IPS-18a (cell line): ENCODE measurements at regions not wholly inside any gene's neighbourhood (a gene's known extent, or its start where the extent isn't known, plus 50 kb on each side); places are given as distances from the start of the nearest gene placed in this dataset.

Source experiments
- H3K27ac ChIP-seq: one replicate; pipeline ENCODE4 v1.5.1; 2013; ENCODE audit warnings: low read length
- H3K27me3 ChIP-seq: one replicate; pipeline ENCODE4 v1.6.1; 2013; ENCODE audit warnings: mild to moderate bottlenecking, low read length; ENCODE audit not compliant: control insufficient read depth, insufficient read depth
- H3K36me3 ChIP-seq: one replicate; pipeline ENCODE4 v1.6.1; 2013; ENCODE audit warnings: low read depth, low read length; ENCODE audit not compliant: control insufficient read depth
- H3K4me1 ChIP-seq: one replicate; pipeline ENCODE4 v1.6.1; 2013; ENCODE audit warnings: low read depth, low read length; ENCODE audit not compliant: control insufficient read depth
- H3K4me3 ChIP-seq: one replicate; pipeline ENCODE4 v1.5.1; 2013; ENCODE audit warnings: low read length
- H3K9ac ChIP-seq: one replicate; pipeline ENCODE4 v1.6.1; 2013; ENCODE audit warnings: mild to moderate bottlenecking, low read length, moderate library complexity
- H3K9me3 ChIP-seq: one replicate; pipeline ENCODE4 v1.6.1; 2013; ENCODE audit warnings: low read depth, low read length; ENCODE audit not compliant: control insufficient read depth

DNA sequence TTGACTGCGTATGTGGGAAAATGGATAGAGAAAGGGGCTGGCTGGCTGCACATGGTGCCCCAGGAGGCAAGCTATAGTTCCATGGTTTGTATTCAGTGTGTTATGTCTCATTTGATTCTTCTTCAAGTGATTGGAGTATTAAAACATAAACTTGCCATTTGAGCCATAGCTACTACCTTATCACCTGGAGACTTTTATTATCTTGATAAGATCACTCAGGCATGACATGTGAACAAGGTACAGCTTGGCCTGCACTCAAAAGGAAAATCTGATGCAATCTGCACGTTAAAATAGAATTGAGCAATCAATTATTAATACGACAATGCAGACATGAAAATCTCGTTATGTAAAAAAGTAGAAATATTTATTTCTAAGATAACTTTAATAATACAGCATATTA, 116.9 kb downstream of the RND3 start:
- Histone ChIP-seq H3K27ac (no peak overlapping the region), H3K36me3 (no peaks in the 10 kb centered on the region), H3K9me3 (no peaks in the 10 kb centered on the region), H3K4me1 (peaks cover 4% of the 10 kb centered on the region), H3K9ac (no peak overlapping the region), H3K27me3 (no peaks in the 10 kb centered on the region), H3K4me3 (no peak overlapping the region)

- H3K27ac ChIP-seq, result no peak overlapping the region
- H3K4me1 ChIP-seq, result peaks cover 4% of the 10 kb centered on the region
- no peak overlapping the region for H3K9ac ChIP-seq
- no peaks in the 10 kb centered on the region for H3K36me3 ChIP-seq
- no peaks in the 10 kb centered on the region for H3K27me3 ChIP-seq
- no peaks in the 10 kb centered on the region for H3K9me3 ChIP-seq
- H3K4me3 ChIP-seq, result no peak overlapping the region
These were observed 117.6 kb downstream of the RND3 start for GRCh38 chr2:150369862-150370261.

DNA sequence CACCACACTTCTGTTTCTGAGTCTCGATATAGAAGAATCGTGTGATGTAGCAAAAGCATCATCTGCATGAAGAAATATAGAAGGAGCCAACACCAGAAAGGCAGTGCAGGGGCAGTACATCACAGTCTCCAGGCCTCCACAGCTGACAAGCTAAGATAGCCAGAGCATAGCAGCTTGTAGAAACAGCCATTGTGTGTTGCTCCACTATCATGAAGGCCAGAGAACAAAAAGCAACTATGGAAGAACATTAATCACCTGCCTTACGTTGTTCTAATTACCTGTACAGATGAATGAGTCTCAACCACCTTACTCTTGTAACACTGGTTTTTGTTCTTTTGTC, 129.0 kb downstream of the RND3 start:
- Histone ChIP-seq H3K36me3 (no peaks in the 10 kb centered on the region), H3K9me3 (no peaks in the 10 kb centered on the region), H3K4me1 (no peaks in the 10 kb centered on the region), H3K27me3 (no peaks in the 10 kb centered on the region), H3K27ac (no peak overlapping the region), H3K9ac (no peak overlapping the region), H3K4me3 (no peak overlapping the region)

GRCh38 chr2:150357770-150358467, 129.5 kb downstream of the RND3 start:
- Histone ChIP-seq H3K9ac (no peak overlapping the region), H3K4me3 (no peak overlapping the region), H3K4me1 (no peaks in the 10 kb centered on the region)

GRCh38 chr2:150355440-150355839, 132.0 kb downstream of the RND3 start:
- Histone ChIP-seq H3K27me3 (no peaks in the 10 kb centered on the region), H3K9ac (no peak overlapping the region), H3K4me3 (no peak overlapping the region), H3K36me3 (no peaks in the 10 kb centered on the region), H3K9me3 (no peaks in the 10 kb centered on the region), H3K4me1 (no peaks in the 10 kb centered on the region), H3K27ac (no peak overlapping the region)

More at GRCh38 chr2:150357770-150358467, 129.5 kb downstream of the RND3 start:
- no peaks in the 10 kb centered on the region for H3K27me3 ChIP-seq
- no peaks in the 10 kb centered on the region for H3K36me3 ChIP-seq
- no peaks in the 10 kb centered on the region for H3K9me3 ChIP-seq
- no peak overlapping the region for H3K27ac ChIP-seq

DNA sequence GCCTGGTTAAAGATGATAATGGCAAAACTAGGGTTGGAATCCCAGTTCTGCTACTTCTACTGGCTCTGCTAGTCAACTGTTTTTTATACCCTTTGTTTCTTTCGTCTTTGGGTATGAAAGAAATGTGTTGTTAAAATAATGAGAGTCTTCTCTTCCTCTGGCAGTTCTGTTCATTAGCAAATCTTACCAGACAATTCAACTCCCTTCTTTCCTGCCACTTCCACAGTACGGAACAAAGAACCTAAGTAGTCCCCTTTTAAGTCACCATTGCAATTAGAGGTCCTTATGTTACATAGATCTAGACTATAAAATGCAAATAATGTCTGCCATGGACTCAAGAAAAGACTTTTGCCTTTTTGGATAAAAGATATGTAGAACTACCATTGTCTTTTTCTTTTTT, 134.1 kb downstream of the RND3 start:
- Histone ChIP-seq H3K36me3 (no peaks in the 10 kb centered on the region), H3K9ac (no peak overlapping the region), H3K9me3 (no peaks in the 10 kb centered on the region), H3K27me3 (no peaks in the 10 kb centered on the region), H3K4me3 (no peak overlapping the region), H3K4me1 (no peaks in the 10 kb centered on the region), H3K27ac (no peak overlapping the region)

DNA sequence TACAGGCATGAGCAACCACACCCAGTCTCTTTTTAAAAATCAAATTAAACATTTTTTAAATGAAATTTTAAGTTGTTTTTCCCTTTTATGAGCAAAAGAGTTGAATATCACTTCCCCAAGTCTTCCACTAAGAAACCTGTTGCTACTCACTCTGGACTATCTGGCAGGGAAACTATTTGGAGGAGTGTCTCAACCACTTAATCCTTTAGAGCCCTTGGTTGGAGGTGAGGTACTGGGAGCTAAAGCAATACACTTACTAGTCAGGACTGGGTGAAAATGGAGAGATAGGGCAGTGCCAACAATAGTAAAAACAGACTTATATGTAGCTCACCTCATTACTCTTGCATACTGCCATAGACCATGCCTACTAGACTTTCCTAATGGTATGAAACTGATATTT, 135.5 kb downstream of the RND3 start:
- H3K36me3 ChIP-seq, result no peaks in the 10 kb centered on the region
- H3K9ac ChIP-seq, result no peak overlapping the region
- H3K27ac ChIP-seq, result no peak overlapping the region
- no peaks in the 10 kb centered on the region for H3K27me3 ChIP-seq
- no peak overlapping the region for H3K4me3 ChIP-seq
- H3K4me1 ChIP-seq, result no peaks in the 10 kb centered on the region
- H3K9me3 ChIP-seq, result no peaks in the 10 kb centered on the region

- no peak overlapping the region for H3K27ac ChIP-seq
- no peaks in the 10 kb centered on the region for H3K4me1 ChIP-seq
- no peaks in the 10 kb centered on the region for H3K27me3 ChIP-seq
- no peaks in the 10 kb centered on the region for H3K36me3 ChIP-seq
- no peak overlapping the region for H3K4me3 ChIP-seq
- H3K9ac ChIP-seq, result no peak overlapping the region
- no peaks in the 10 kb centered on the region for H3K9me3 ChIP-seq
These were observed 137.0 kb downstream of the RND3 start for GRCh38 chr2:150350500-150350899.

- no peak overlapping the region for H3K9ac ChIP-seq
- H3K4me1 ChIP-seq, result no peaks in the 10 kb centered on the region
- no peaks in the 10 kb centered on the region for H3K27me3 ChIP-seq
- no peak overlapping the region for H3K4me3 ChIP-seq
- H3K9me3 ChIP-seq, result no peaks in the 10 kb centered on the region
- H3K36me3 ChIP-seq, result no peaks in the 10 kb centered on the region
- no peak overlapping the region for H3K27ac ChIP-seq
These were observed 140.7 kb downstream of the RND3 start for GRCh38 chr2:150346806-150347205.

- no peaks in the 10 kb centered on the region for H3K9me3 ChIP-seq
- H3K36me3 ChIP-seq, result no peaks in the 10 kb centered on the region
- no peaks in the 10 kb centered on the region for H3K4me1 ChIP-seq
- no peaks in the 10 kb centered on the region for H3K27me3 ChIP-seq
- no peak overlapping the region for H3K9ac ChIP-seq
- no peak overlapping the region for H3K27ac ChIP-seq
- no peak overlapping the region for H3K4me3 ChIP-seq
These were observed 145.3 kb downstream of the RND3 start for GRCh38 chr2:150341982-150342680.

- no peaks in the 10 kb centered on the region for H3K27me3 ChIP-seq
- no peaks in the 10 kb centered on the region for H3K36me3 ChIP-seq
- no peaks in the 10 kb centered on the region for H3K9me3 ChIP-seq
- H3K9ac ChIP-seq, result no peak overlapping the region
- H3K4me1 ChIP-seq, result no peaks in the 10 kb centered on the region
- H3K4me3 ChIP-seq, result no peak overlapping the region
- no peak overlapping the region for H3K27ac ChIP-seq
These were observed 147.5 kb downstream of the RND3 start for GRCh38 chr2:150339951-150340350.

GRCh38 chr2:150339282-150339681, 148.2 kb downstream of the RND3 start:
- H3K9ac ChIP-seq, result no peak overlapping the region
- no peaks in the 10 kb centered on the region for H3K4me1 ChIP-seq
- H3K27me3 ChIP-seq, result no peaks in the 10 kb centered on the region
- H3K36me3 ChIP-seq, result no peaks in the 10 kb centered on the region
- H3K4me3 ChIP-seq, result no peak overlapping the region
- H3K9me3 ChIP-seq, result no peaks in the 10 kb centered on the region
- H3K27ac ChIP-seq, result no peak overlapping the region
